Heart left ventricle (tissue), 16 donors: ENCODE measurements at regions not wholly inside any gene's neighbourhood (a gene's known extent, or its start where the extent isn't known, plus 50 kb on each side); places are given as distances from the start of the nearest gene placed in this dataset.

ENCODE experiments used
- ATAC-seq, 4 donors: fragments of 200-7000 bp; cut with Tn5 transposase; one replicate each; pipeline ENCODE4 v1.9.1; 2020 to 2022; ENCODE audit warnings: moderate library complexity in 4 of 4, mild to moderate bottlenecking in 3 of 4, moderate number of reproducible peaks in 1 of 4
- DNase-seq, 5 donors: peaks; one replicate each; pipeline ENCODE4 v3.0.0-alpha.2; 2020
- H3K27ac ChIP-seq, 12 donors: fragments of 200-600 bp; sonication (generic) in 4 of 12; one replicate each; pipeline versions ENCODE4 v1.5.0 to v1.8.0; 2016 to 2022; ENCODE audit warnings: mild to moderate bottlenecking in 2 of 12
- H3K27me3 ChIP-seq, 9 donors: fragments of 200-600 bp; sonication (generic) in 2 of 9; one replicate each; pipeline versions ENCODE4 v1.5.1 to v1.8.0; 2016 to 2022; ENCODE audit warnings: mild to moderate bottlenecking in 3 of 9
- H3K36me3 ChIP-seq, 9 donors: fragments of 200-600 bp; sonication (generic) in 2 of 9; one replicate each; pipeline versions ENCODE4 v1.5.0 to v1.8.0; 2018 to 2022; ENCODE audit warnings: mild to moderate bottlenecking in 2 of 9
- H3K4me1 ChIP-seq, 12 donors: fragments of 200-600 bp; sonication (generic) in 4 of 12; one replicate each; pipeline versions ENCODE4 v1.5.0 to v1.8.0; 2016 to 2022; ENCODE audit warnings: mild to moderate bottlenecking in 3 of 12
- H3K4me3 ChIP-seq, 12 donors: fragments of 200-600 bp; sonication (generic) in 4 of 12; one replicate each; pipeline versions ENCODE4 v1.5.0 to v1.8.0; 2017 to 2022; ENCODE audit warnings: mild to moderate bottlenecking in 9 of 12, moderate library complexity in 4 of 12
- H3K9me3 ChIP-seq, 12 donors: fragments of 200-600 bp; sonication (generic) in 4 of 12; one replicate each; pipeline versions ENCODE4 v1.5.0 to v1.8.0; 2016 to 2022; ENCODE audit warnings: mild to moderate bottlenecking in 1 of 12
- POLR2A ChIP-seq, 2 donors: fragments of 450-650 bp; IDR thresholded peaks; one replicate each; pipeline ENCODE4 v1.6.1; 2017; ENCODE audit warnings: antibody characterized with exemption in 2 of 2, mild to moderate bottlenecking in 2 of 2, moderate library complexity in 2 of 2
- WGBS, 4 donors: extraction: QIAGEN DNeasy Blood & Tissue Kit in 2 of 4; methylation state at CpG; one replicate each; pipeline versions ENCODE4 v1.1.5 to v1.1.7; 2013 to 2018; 5-methylcytosine and 5-hydroxymethylcytosine counted together
- intact Hi-C, 10 donors: fragments of 100-400 bp; cut with DNase I; formaldehyde crosslinking; loops; one replicate each; pipeline versions ENCODE4 v1.11.1 to v1.14.2; 2022
- TF ChIP-seq, protein P1 (sequence below), 12 donors: fragments of 200-600 bp; sonication (generic) in 4 of 12; IDR thresholded peaks; one replicate each; pipeline versions ENCODE4 v1.5.0 to v1.8.0; 2018 to 2022; ENCODE audit warnings: antibody characterized with exemption in 12 of 12, mild to moderate bottlenecking in 5 of 12
- donor health status: ischemic (EF 13 %, LVEDD 7.1; RV severe dilation, severe dysfunction).
- donor health status: healthy with polysubstance abuse.
- donor health status: DM: no; HTN: yes; CAD: no.
- donor health status: DM: no; HTN: no; CAD: no.
- donor health status: ischemic (EF 25% LVEDD 6.9; RV normal size, moderate dysfunction).
- donor health status: ischemic (EF 25% LVEDD 5.7; RV mildly dilated, moderate dysfunction).
- donor health status: healthy.
- donor health status: DM: yes; HTN: yes; CAD: no.
- donor health status: ischemic (EF 35%, LVEDD 5.7; RV mildly dilated, moderate dysfunction).
- donor health status: nonischemic (EF 11% LVEDD 7.7; RV severe dilation, severe dysfunction).
- donor health status: DM: yes; HTN: yes; CAD: no.
- donor health status: PGD.
- donor health status: ischemic (EF 29% LVEDD 5.4; RV normal size, mild dysfunction).
- donor health status: nonischemic (EF 23%, LVEDD 6.1; RV moderate dilation, normal function).

DNA sequence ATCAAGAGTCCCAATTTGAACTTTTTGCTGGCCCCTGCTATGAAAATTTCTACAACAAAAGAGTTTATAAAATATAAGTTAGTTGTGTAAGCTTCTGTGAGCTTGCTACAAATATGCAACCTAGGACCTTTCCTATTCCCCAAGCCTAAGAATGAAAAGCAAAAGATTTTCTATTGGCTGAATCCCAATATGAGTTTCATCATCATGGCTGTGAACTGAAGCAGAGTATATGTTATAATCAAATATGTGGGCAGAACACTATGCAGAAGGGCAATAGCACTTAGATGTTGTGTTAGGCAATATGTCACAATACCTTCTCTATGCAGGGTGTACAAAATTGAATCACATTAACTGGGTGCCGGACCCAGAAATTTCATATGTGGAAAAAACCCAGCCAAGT lies 1018.3 kb upstream of the AMELY start:
- no peak for TF ChIP-seq POLR2A (IDR thresholded peaks at IDR 0.05)
- TF ChIP-seq, protein P1, sequence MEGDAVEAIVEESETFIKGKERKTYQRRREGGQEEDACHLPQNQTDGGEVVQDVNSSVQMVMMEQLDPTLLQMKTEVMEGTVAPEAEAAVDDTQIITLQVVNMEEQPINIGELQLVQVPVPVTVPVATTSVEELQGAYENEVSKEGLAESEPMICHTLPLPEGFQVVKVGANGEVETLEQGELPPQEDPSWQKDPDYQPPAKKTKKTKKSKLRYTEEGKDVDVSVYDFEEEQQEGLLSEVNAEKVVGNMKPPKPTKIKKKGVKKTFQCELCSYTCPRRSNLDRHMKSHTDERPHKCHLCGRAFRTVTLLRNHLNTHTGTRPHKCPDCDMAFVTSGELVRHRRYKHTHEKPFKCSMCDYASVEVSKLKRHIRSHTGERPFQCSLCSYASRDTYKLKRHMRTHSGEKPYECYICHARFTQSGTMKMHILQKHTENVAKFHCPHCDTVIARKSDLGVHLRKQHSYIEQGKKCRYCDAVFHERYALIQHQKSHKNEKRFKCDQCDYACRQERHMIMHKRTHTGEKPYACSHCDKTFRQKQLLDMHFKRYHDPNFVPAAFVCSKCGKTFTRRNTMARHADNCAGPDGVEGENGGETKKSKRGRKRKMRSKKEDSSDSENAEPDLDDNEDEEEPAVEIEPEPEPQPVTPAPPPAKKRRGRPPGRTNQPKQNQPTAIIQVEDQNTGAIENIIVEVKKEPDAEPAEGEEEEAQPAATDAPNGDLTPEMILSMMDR (IDR thresholded peaks at IDR 0.05): no peak
- H3K27ac ChIP-seq: no peak overlapping the region
- no peak overlapping the region for H3K4me3 ChIP-seq
- H3K9me3 ChIP-seq: no peaks in the 10 kb centered on the region
- H3K36me3 ChIP-seq: no peaks in the 10 kb centered on the region
- intact Hi-C loops: no loop called here
- DNase-seq: no peak
- ATAC-seq: no peak
- H3K4me1 ChIP-seq: no peaks in the 10 kb centered on the region
- 90 to 93% methylated on average over 1 of the region's 1 CpG; no CpG with 5 or more reads in 2 of the 4 donors for WGBS, 4 donors
- H3K27me3 ChIP-seq: no peaks in the 10 kb centered on the region

DNA sequence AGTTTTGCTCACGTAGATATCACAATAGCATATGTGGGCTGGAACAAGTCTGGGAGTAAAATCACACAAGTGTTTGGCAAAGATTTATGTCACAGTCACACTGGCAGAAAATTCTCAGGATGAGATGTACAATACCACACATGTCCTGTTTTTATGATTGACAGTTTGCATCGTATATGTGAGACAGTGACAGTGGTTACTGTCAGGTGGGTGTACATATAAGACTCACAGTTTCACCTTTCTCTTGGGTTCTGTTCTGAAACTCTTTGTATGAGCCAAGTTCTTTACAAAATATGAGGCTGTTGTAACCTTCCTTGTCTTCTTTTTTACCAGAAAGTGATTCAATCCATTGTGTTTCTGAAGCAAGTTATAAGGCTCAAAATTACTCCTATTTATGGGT lies 1012.5 kb upstream of the AMELY start:
- 70 to 79% methylated on average over 2 of the region's 2 CpGs; no CpG with 5 or more reads in 2 of the 4 donors for WGBS, 4 donors
- Histone ChIP-seq H3K27ac (no peak overlapping the region), H3K27me3 (no peaks in the 10 kb centered on the region), H3K36me3 (no peaks in the 10 kb centered on the region), H3K9me3 (no peaks in the 10 kb centered on the region), H3K4me3 (no peak overlapping the region), H3K4me1 (no peaks in the 10 kb centered on the region)
- DNase-seq (no peak), ATAC-seq (no peak)
- TF ChIP-seq, protein P1 (IDR thresholded peaks at IDR 0.05): no peak
- no peak for TF ChIP-seq POLR2A (IDR thresholded peaks at IDR 0.05)
- intact Hi-C loops: no loop called here

DNA sequence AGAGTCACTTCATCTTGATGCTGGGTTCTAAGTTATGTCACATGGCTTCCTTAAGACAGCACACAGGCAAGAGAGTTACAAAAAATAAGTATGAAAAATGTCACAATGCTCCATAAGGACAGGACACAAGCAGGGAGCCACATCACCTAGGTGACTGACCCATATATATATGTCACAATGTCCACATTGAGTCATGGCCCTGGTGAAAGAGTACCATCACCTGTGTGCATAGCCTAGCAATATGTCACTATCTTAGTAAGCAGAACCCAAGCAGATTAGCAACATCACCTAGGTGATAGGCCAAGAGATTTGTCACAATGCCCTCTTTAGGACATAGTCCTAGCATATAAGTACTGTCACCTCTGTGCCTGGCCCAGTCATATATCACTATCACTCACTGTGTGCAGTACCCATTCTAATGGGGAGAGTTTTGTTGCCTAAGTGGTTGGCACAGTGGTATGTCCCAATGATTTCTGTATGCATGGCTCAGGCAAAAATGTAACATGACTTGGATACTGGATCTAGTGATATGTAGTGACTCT lies 1012.0 kb upstream of the AMELY start:
- DNase-seq (no peak), ATAC-seq (no peak)
- intact Hi-C loops: no loop called here
- Histone ChIP-seq H3K27ac (no peak overlapping the region), H3K36me3 (no peaks in the 10 kb centered on the region), H3K9me3 (no peaks in the 10 kb centered on the region), H3K27me3 (no peaks in the 10 kb centered on the region), H3K4me3 (no peak overlapping the region), H3K4me1 (no peaks in the 10 kb centered on the region)
- TF ChIP-seq, protein P1 (IDR thresholded peaks at IDR 0.05): no peak
- TF ChIP-seq POLR2A (IDR thresholded peaks at IDR 0.05): no peak

DNA sequence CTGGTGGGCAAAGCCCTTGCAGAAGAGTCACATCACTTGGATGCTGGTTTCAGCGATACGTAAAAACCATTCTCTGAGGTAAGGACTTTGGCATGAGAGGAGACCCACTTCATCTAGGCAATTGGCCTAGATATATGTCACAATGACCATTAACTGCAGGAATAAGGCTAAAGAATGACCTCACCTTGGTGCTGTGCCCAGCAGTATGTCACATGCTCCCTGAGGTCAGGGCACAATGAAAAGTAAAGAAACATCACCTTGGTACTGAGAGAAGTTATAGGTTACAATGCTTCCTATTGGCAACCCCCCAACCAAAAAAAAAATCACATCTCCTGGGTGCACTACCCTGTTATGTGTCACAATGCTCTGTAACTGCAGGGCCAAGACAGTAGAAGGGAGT lies 1008.8 kb upstream of the AMELY start:
- Histone ChIP-seq H3K27ac (no peak overlapping the region), H3K27me3 (no peaks in the 10 kb centered on the region), H3K36me3 (no peaks in the 10 kb centered on the region), H3K4me3 (no peak overlapping the region), H3K4me1 (no peaks in the 10 kb centered on the region), H3K9me3 (no peaks in the 10 kb centered on the region)
- TF ChIP-seq POLR2A (IDR thresholded peaks at IDR 0.05): no peak
- TF ChIP-seq, protein P1 (IDR thresholded peaks at IDR 0.05): no peak
- DNase-seq: no peak
- ATAC-seq: no peak
- intact Hi-C loops: no loop called here
- 95 to 100% methylated on average over 2 of the region's 2 CpGs; no CpG with 5 or more reads in 2 of the 4 donors for WGBS, 4 donors
